Astrocyte (in vitro differentiated cells and primary cell): ENCODE measurements at regions not wholly inside any gene's neighbourhood (a gene's known extent, or its start where the extent isn't known, plus 50 kb on each side); places are given as distances from the start of the nearest gene placed in this dataset.

Experiments used
- DNase-seq: peaks from one replicate; pipeline ENCODE4 v3.0.0-alpha.2; 2010; ENCODE audit warnings: low read depth
- FAIRE-seq: peaks from 2 replicates; lab custom pipeline; 2011; peaks lifted over from hg19 to GRCh38; lab: Jason Lieb, UNC
- H2AFZ ChIP-seq: 2 replicates; pipeline ENCODE4 v1.6.0; 2012; ENCODE audit warnings: low read depth, low read length, inconsistent platforms
- H3K27ac ChIP-seq: 2 replicates; pipeline ENCODE4 v1.5.1; 2011; ENCODE audit warnings: low read depth, low read length, inconsistent platforms
- H3K27me3 ChIP-seq: 2 replicates; pipeline ENCODE4 v1.6.0; 2011; ENCODE audit warnings: low read length, inconsistent platforms; ENCODE audit not compliant: insufficient read depth
- H3K36me3 ChIP-seq: 2 replicates; pipeline ENCODE4 v1.5.1; 2011; ENCODE audit warnings: low read length, inconsistent platforms; ENCODE audit not compliant: insufficient read depth
- H3K4me1 ChIP-seq: 2 replicates; pipeline ENCODE4 v1.5.1; 2011; ENCODE audit warnings: low read length, inconsistent platforms; ENCODE audit not compliant: insufficient read depth
- H3K4me2 ChIP-seq: 2 replicates; pipeline ENCODE4 v1.6.0; 2012; ENCODE audit warnings: low read length, inconsistent platforms
- H3K4me3 ChIP-seq: 2 replicates; pipeline ENCODE4 v1.5.1; 2011; ENCODE audit warnings: low read depth, mild to moderate bottlenecking, low read length, inconsistent platforms; ENCODE audit not compliant: insufficient read depth
- H3K79me2 ChIP-seq: 2 replicates; pipeline ENCODE4 v1.6.0; 2012; ENCODE audit warnings: mild to moderate bottlenecking, low read length, inconsistent platforms; ENCODE audit not compliant: insufficient read depth
- H3K9ac ChIP-seq: 2 replicates; pipeline ENCODE4 v1.6.0; 2012; ENCODE audit warnings: mild to moderate bottlenecking, low read length, inconsistent platforms
- H3K9me3 ChIP-seq: 2 replicates; pipeline ENCODE4 v1.5.1; 2012; ENCODE audit warnings: low read depth, mild to moderate bottlenecking, low read length, inconsistent platforms; ENCODE audit not compliant: insufficient read depth
- H4K20me1 ChIP-seq: 2 replicates; pipeline ENCODE4 v1.6.0; 2012; ENCODE audit warnings: low read length, inconsistent platforms; ENCODE audit not compliant: insufficient read depth
- H3K27ac Mint-ChIP-seq: one replicate; pipeline ENCODE4 v1.8.0; 2021; ENCODE audit warnings: mild to moderate bottlenecking, mixed read lengths; ENCODE audit not compliant: unreplicated experiment
- H3K27me3 Mint-ChIP-seq: one replicate; pipeline ENCODE4 v1.8.0; 2021; ENCODE audit warnings: low read depth, mixed read lengths; ENCODE audit not compliant: unreplicated experiment
- H3K36me3 Mint-ChIP-seq: one replicate; pipeline ENCODE4 v1.8.0; 2021; ENCODE audit warnings: low read depth, mixed read lengths; ENCODE audit not compliant: unreplicated experiment
- H3K4me1 Mint-ChIP-seq: one replicate; pipeline ENCODE4 v1.8.0; 2021; ENCODE audit warnings: low read depth, mixed read lengths; ENCODE audit not compliant: unreplicated experiment
- H3K4me3 Mint-ChIP-seq: one replicate; pipeline ENCODE4 v1.8.0; 2021; ENCODE audit warnings: mild to moderate bottlenecking, moderate library complexity, mixed read lengths; ENCODE audit not compliant: unreplicated experiment
- H3K9me3 Mint-ChIP-seq: one replicate; pipeline ENCODE4 v1.8.0; 2021; ENCODE audit warnings: mild to moderate bottlenecking, mixed read lengths; ENCODE audit not compliant: unreplicated experiment
- CTCF ChIP-seq: IDR thresholded peaks from 2 replicates; pipeline ENCODE4 v1.5.1; 2011; ENCODE audit warnings: low read depth, mild to moderate bottlenecking, inconsistent platforms, low read length, moderate library complexity; ENCODE audit not compliant: insufficient read depth
- EZH2 ChIP-seq: IDR thresholded peaks from 2 replicates; pipeline ENCODE4 v1.6.1; 2012; ENCODE audit warnings: mild to moderate bottlenecking, low read length, inconsistent platforms; ENCODE audit not compliant: insufficient read depth

GRCh38 chr10:117863771-117864170 lies 183.0 kb downstream of the RAB11FIP2 start:
- FAIRE-seq (no peak), DNase-seq (no peak)
- no peaks in the 10 kb centered on the region for H3K79me2 ChIP-seq
- Mint-ChIP-seq H3K4me1 (no peaks in the 10 kb centered on the region), H3K4me3 (no peak overlapping the region), H3K36me3 (no peaks in the 10 kb centered on the region), H3K27ac (no peak overlapping the region), H3K27me3 (peaks cover 13% of the 10 kb centered on the region), H3K9me3 (no peaks in the 10 kb centered on the region)
- H3K9ac ChIP-seq = no peak overlapping the region
- no peak overlapping the region for H3K4me3 ChIP-seq
- H3K4me1 ChIP-seq = no peaks in the 10 kb centered on the region
- H3K4me2 ChIP-seq = no peak overlapping the region
- no peaks in the 10 kb centered on the region for H3K36me3 ChIP-seq
- H3K9me3 ChIP-seq = no peaks in the 10 kb centered on the region
- no peaks in the 10 kb centered on the region for H3K27me3 ChIP-seq
- no peak for TF ChIP-seq CTCF
- TF ChIP-seq EZH2 = no peak
- no peak overlapping the region for H2AFZ ChIP-seq
- H4K20me1 ChIP-seq = no peaks in the 10 kb centered on the region
- H3K27ac ChIP-seq = no peak overlapping the region

- Histone ChIP-seq H3K36me3 (no peaks in the 10 kb centered on the region), H3K4me3 (no peak overlapping the region), H3K27me3 (no peaks in the 10 kb centered on the region), H3K4me1 (no peaks in the 10 kb centered on the region), H2AFZ (no peak overlapping the region), H3K9ac (no peak overlapping the region), H3K27ac (no peak overlapping the region), H4K20me1 (no peaks in the 10 kb centered on the region), H3K9me3 (no peaks in the 10 kb centered on the region), H3K4me2 (no peak overlapping the region), H3K79me2 (no peaks in the 10 kb centered on the region)
- TF ChIP-seq EZH2 = no peak
- TF ChIP-seq CTCF = no peak
- Mint-ChIP-seq H3K27ac (no peak overlapping the region), H3K9me3 (no peaks in the 10 kb centered on the region), H3K4me1 (no peaks in the 10 kb centered on the region), H3K4me3 (no peak overlapping the region), H3K36me3 (no peaks in the 10 kb centered on the region), H3K27me3 (peaks cover 17% of the 10 kb centered on the region)
- DNase-seq (no peak), FAIRE-seq (no peak)
Observed at GRCh38 chr10:117865945-117866344, 180.8 kb downstream of the RAB11FIP2 start.

- Histone ChIP-seq H3K9ac (no peak overlapping the region), H3K4me3 (no peak overlapping the region), H3K9me3 (no peaks in the 10 kb centered on the region), H3K4me1 (no peaks in the 10 kb centered on the region), H2AFZ (no peak overlapping the region), H3K27ac (no peak overlapping the region), H4K20me1 (no peaks in the 10 kb centered on the region), H3K27me3 (no peaks in the 10 kb centered on the region), H3K79me2 (no peaks in the 10 kb centered on the region), H3K4me2 (no peak overlapping the region), H3K36me3 (no peaks in the 10 kb centered on the region)
- FAIRE-seq (no peak), DNase-seq (no peak)
- no peak overlapping the region for H3K4me3 Mint-ChIP-seq
- TF ChIP-seq EZH2 (no peak), CTCF (no peak)
- peaks cover 23% of the 10 kb centered on the region for H3K27me3 Mint-ChIP-seq
- H3K4me1 Mint-ChIP-seq = no peaks in the 10 kb centered on the region
- H3K36me3 Mint-ChIP-seq = no peaks in the 10 kb centered on the region
- no peaks in the 10 kb centered on the region for H3K9me3 Mint-ChIP-seq
- no peak overlapping the region for H3K27ac Mint-ChIP-seq
Observed at GRCh38 chr10:117868151-117868550, 178.6 kb downstream of the RAB11FIP2 start.
